ENCODE measurements at regions not wholly inside any gene's neighbourhood (a gene's known extent, or its start where the extent isn't known, plus 50 kb on each side); places are given as distances from the start of the nearest gene placed in this dataset.

- no peak for DNase-seq (ENCODE audit: low read depth in 2 of 2)
These were observed 202.6 kb upstream of the STEAP4 start for GRCh38 chr7:88509341-88509740.

- no peak for DNase-seq (ENCODE audit: low read depth in 2 of 2)
These were observed 193.4 kb upstream of the STEAP4 start for GRCh38 chr7:88500131-88500530.

- DNase-seq (ENCODE audit: low read depth in 2 of 2): no peak
These were observed 189.4 kb upstream of the STEAP4 start for GRCh38 chr7:88495881-88496725.

GRCh38 chr7:88492153-88492552 is 185.5 kb upstream of the STEAP4 start:
- no peak for DNase-seq (ENCODE audit: low read depth in 2 of 2)

GRCh38 chr7:88490874-88491273 is 184.2 kb upstream of the STEAP4 start:
- DNase-seq (ENCODE audit: low read depth in 2 of 2): no peak

- DNase-seq (ENCODE audit: low read depth in 2 of 2): no peak
These were observed 183.5 kb upstream of the STEAP4 start for GRCh38 chr7:88490161-88490560.

- DNase-seq (ENCODE audit: low read depth in 2 of 2): no peak
These were observed 179.1 kb upstream of the STEAP4 start for GRCh38 chr7:88485821-88486220.

- no peak for DNase-seq (ENCODE audit: low read depth in 2 of 2)
These were observed 177.9 kb upstream of the STEAP4 start for GRCh38 chr7:88484551-88484950.

GRCh38 chr7:88480896-88481295 is 174.2 kb upstream of the STEAP4 start:
- DNase-seq (ENCODE audit: low read depth in 2 of 2): no peak

GRCh38 chr7:88480271-88480670 is 173.6 kb upstream of the STEAP4 start:
- DNase-seq (ENCODE audit: low read depth in 2 of 2): no peak

- DNase-seq (ENCODE audit: low read depth in 2 of 2): no peak
These were observed 171.3 kb upstream of the STEAP4 start for GRCh38 chr7:88477976-88478375.

GRCh38 chr7:88465600-88465999 is 158.9 kb upstream of the STEAP4 start:
- no peak for DNase-seq (ENCODE audit: low read depth in 2 of 2)

GRCh38 chr7:88462799-88463198 is 156.1 kb upstream of the STEAP4 start:
- no peak for DNase-seq (ENCODE audit: low read depth in 2 of 2)

GRCh38 chr7:88460650-88461049 is 154.0 kb upstream of the STEAP4 start:
- no peak for DNase-seq (ENCODE audit: low read depth in 2 of 2)

GRCh38 chr7:88458946-88459345 is 152.3 kb upstream of the STEAP4 start:
- no peak for DNase-seq (ENCODE audit: low read depth in 2 of 2)

GRCh38 chr7:88458279-88458678 is 151.6 kb upstream of the STEAP4 start:
- DNase-seq (ENCODE audit: low read depth in 2 of 2): no peak

- DNase-seq (ENCODE audit: low read depth in 2 of 2): no peak
These were observed 150.6 kb upstream of the STEAP4 start for GRCh38 chr7:88457320-88457719.

- no peak for DNase-seq (ENCODE audit: low read depth in 2 of 2)
These were observed 149.8 kb upstream of the STEAP4 start for GRCh38 chr7:88456490-88456889.

- no peak for DNase-seq (ENCODE audit: low read depth in 2 of 2)
These were observed 149.0 kb upstream of the STEAP4 start for GRCh38 chr7:88455696-88456095.

GRCh38 chr7:88452646-88453045 is 146.0 kb upstream of the STEAP4 start:
- DNase-seq (ENCODE audit: low read depth in 2 of 2): no peak

GRCh38 chr7:88450874-88451273 is 144.2 kb upstream of the STEAP4 start:
- no peak for DNase-seq (ENCODE audit: low read depth in 2 of 2)

GRCh38 chr7:88449410-88449809 is 142.7 kb upstream of the STEAP4 start:
- DNase-seq (ENCODE audit: low read depth in 2 of 2): no peak

GRCh38 chr7:88442413-88442812 is 135.7 kb upstream of the STEAP4 start:
- DNase-seq (ENCODE audit: low read depth in 2 of 2): no peak

- no peak for DNase-seq (ENCODE audit: low read depth in 2 of 2)
These were observed 130.4 kb upstream of the STEAP4 start for GRCh38 chr7:88437132-88437531.
